ENCODE measurements at regions not wholly inside any gene's neighbourhood (a gene's known extent, or its start where the extent isn't known, plus 50 kb on each side); places are given as distances from the start of the nearest gene placed in this dataset.

DNA sequence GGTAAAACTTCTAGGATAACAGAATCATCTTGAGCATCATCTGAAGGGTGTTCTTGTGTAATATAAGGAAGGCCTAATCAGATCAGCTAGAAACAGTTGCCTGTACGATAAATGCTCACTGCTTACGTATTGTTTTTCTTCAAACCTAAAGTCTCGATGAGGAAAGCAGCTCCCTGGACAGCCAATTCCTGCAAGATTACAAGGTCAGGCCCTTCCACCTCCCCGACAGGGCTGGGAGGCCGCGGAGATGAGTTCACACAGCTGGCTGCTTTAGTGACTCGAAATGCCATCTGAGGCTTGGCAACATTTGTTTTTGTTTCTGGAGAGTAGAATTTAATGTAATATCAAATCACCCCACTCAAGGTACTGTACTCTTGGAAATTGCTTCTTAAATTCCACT, 95.1 kb upstream of the PFKP start:
- no peak for DNase-seq (ENCODE audit: extremely low read depth, low read depth)
- TF ChIP-seq, protein P1, sequence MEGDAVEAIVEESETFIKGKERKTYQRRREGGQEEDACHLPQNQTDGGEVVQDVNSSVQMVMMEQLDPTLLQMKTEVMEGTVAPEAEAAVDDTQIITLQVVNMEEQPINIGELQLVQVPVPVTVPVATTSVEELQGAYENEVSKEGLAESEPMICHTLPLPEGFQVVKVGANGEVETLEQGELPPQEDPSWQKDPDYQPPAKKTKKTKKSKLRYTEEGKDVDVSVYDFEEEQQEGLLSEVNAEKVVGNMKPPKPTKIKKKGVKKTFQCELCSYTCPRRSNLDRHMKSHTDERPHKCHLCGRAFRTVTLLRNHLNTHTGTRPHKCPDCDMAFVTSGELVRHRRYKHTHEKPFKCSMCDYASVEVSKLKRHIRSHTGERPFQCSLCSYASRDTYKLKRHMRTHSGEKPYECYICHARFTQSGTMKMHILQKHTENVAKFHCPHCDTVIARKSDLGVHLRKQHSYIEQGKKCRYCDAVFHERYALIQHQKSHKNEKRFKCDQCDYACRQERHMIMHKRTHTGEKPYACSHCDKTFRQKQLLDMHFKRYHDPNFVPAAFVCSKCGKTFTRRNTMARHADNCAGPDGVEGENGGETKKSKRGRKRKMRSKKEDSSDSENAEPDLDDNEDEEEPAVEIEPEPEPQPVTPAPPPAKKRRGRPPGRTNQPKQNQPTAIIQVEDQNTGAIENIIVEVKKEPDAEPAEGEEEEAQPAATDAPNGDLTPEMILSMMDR (IDR thresholded peaks at IDR 0.05; ENCODE audit: low read depth, low read length, missing control alignments) = no peak
- no peak overlapping the region for H3K4me3 ChIP-seq (replicated peaks; ENCODE audit: low read depth, low read length)

DNA sequence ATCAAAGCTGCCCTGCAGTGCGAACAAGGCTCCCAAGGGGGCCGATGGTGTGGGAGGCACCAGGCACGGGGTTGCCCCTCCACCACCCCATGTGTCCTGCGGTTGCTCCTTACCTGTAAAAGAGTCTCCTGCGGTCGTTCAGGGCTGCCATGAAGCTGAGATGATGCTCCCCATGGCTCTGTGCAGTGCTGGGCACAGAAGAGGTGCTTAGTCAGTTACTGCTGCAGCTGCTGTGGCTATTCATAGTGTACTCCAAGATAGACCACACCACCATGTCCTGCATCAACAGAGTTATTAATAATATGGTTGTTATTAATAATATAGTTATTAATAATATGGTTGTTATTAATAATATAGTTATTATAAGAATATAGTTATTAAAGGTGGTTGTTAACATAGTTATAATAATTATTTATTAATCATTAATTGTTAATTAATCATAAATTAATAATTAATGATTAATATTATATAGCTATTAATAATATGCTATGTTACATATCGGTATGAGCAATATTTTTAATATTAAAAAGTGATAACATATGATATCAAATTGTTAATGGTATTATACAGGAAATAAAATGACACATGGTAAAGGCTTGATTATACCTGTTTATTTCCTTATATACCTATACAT, 97.0 kb upstream of the PFKP start:
- H3K4me3 ChIP-seq (replicated peaks; ENCODE audit: low read depth, low read length) = no peak overlapping the region
- TF ChIP-seq, protein P1 (IDR thresholded peaks at IDR 0.05; ENCODE audit: low read depth, low read length, missing control alignments) = no peak
- DNase-seq (ENCODE audit: extremely low read depth, low read depth) = no peak

DNA sequence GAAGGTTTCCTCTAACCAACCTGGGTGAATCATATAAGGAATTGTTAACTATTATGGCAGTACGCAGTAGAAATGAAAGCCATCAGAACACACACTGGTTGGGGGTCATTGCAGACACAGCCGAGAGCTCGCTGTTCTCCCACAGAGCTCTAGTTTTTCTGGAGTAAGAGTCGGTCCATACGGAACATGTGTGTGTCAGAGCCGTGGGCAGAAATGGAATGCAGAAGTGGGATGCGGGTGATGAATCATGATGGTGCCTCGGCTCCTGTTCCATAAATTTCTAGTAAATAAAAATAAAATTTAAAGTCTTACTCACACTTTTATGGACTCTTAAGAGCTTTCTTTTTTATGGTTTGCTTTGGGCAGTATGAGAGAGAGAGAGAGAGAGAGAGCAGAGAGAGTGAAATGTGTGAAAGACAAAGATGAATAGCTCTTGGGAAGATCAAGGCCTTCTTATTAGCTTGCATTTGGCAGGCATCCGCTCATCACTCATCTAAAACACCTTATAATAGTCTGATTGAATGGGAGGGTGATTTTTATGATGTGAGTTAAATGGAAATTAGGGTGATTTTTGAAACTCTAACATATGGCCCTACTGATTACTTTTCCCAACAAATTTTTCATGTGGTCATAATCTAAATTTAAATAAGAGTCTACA, 98.8 kb upstream of the PFKP start:
- H3K4me3 ChIP-seq (replicated peaks; ENCODE audit: low read depth, low read length) = no peak overlapping the region
- DNase-seq (ENCODE audit: extremely low read depth, low read depth) = peak; percentile 69
- TF ChIP-seq, protein P1 (IDR thresholded peaks at IDR 0.05; ENCODE audit: low read depth, low read length, missing control alignments) = no peak

DNA sequence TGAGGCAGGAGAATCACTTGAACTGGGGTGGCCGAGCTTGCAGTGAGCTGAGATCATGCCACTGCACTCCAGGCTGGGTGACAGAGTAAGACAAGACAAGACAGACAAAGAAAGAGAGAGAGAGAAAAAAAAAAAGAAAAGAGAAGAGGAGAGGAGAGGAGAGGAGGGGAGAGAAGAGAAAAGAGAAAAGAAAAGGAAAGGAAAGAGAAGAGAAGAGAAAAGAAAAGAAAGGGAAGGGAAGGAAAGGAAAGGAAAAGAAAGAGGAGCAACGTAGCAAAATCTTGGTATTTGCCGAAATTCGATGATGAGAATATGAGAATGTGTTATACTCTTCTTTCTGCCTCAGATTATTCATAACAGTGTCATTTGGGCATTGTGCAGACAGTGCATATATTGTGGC, 101.2 kb upstream of the PFKP start:
- TF ChIP-seq, protein P1 (IDR thresholded peaks at IDR 0.05; ENCODE audit: low read depth, low read length, missing control alignments) = no peak
- DNase-seq (ENCODE audit: extremely low read depth, low read depth) = no peak
- H3K4me3 ChIP-seq (replicated peaks; ENCODE audit: low read depth, low read length) = no peak overlapping the region

DNA sequence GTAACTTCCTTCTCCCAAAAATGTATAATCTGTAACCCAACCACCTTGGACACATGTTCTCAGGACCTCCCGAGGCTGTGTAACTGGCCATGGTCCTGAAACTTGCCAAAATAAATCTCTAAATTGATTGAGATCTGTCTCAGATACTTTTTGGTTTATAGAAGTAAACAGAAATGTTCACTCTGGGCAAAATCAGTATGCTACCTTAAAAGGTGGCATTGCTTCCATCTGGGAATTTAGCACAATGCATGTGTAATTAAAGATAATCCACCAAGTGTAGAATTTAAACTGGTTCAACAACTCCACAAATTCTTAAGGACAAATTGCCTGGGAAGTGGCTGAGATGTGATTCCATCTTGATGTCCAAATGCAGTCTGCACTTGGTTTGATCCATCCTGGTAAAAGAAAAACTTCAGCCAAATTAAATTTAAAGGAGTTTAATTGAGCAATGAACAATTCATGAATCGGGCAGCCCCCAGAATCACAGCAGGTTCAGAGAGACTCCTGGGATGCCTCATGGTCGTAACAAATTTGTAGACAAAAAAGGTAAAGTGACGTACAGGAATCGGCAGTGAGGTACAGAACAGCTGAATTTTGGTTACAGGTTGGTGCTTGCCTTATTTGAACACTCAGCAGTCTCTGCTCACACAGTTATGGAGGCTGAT, 102.6 kb upstream of the PFKP start:
- H3K4me3 ChIP-seq (replicated peaks; ENCODE audit: low read depth, low read length) = no peak overlapping the region
- DNase-seq (ENCODE audit: extremely low read depth, low read depth) = no peak
- TF ChIP-seq, protein P1 (IDR thresholded peaks at IDR 0.05; ENCODE audit: low read depth, low read length, missing control alignments) = no peak

DNA sequence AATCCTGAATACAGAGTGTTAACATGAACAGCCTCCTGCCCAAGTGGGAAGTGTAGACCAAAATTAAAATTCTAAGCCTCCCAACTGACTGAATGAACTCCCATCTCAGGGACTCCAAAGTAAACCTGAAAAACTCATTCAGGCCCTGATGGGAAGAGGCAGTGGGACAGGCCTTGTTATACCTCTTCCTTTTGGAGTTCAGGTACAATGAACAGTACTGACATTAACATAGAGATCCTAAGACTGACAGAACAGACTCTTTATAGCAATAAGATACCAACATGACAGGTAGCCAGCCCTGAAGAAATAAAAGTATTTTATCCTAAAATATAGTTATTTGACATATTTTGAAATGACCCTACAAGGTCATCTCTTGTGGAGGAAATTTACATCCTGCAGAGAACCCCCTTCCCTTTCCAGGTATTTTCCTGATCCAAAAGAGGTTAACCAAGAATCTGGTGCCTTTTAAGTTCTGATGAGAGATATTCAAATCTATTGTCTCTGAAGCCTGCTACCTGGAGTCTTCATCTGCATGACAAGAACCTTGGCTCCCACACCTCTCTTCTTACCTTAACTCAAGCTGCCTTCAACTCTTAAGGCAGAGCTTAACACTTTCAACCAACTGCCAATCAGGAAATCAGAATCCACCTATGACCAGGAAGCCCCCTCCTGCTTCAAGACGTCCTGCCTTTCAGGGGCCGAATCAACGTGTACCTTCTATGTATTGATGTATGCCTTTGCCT, 103.3 kb upstream of the PFKP start:
- TF ChIP-seq, protein P1 (IDR thresholded peaks at IDR 0.05; ENCODE audit: low read depth, low read length, missing control alignments) = no peak
- no peak for DNase-seq (ENCODE audit: extremely low read depth, low read depth)
- no peak overlapping the region for H3K4me3 ChIP-seq (replicated peaks; ENCODE audit: low read depth, low read length)

All from HFF-Myc (cell line).